Activated T-cell treated with anti-CD3 and anti-CD28 coated beads for 24 hours (primary cell): ENCODE measurements at regions not wholly inside any gene's neighbourhood (a gene's known extent, or its start where the extent isn't known, plus 50 kb on each side); places are given as distances from the start of the nearest gene placed in this dataset.

Experiments
- DNase-seq: peaks from one replicate; pipeline ENCODE4 v3.0.0-alpha.2; 2020; ENCODE audit warnings: low read depth

- DNase-seq = no peak
Observed at GRCh38 chr2:153101187-153101586, 377.4 kb downstream of the RPRM start.

DNA sequence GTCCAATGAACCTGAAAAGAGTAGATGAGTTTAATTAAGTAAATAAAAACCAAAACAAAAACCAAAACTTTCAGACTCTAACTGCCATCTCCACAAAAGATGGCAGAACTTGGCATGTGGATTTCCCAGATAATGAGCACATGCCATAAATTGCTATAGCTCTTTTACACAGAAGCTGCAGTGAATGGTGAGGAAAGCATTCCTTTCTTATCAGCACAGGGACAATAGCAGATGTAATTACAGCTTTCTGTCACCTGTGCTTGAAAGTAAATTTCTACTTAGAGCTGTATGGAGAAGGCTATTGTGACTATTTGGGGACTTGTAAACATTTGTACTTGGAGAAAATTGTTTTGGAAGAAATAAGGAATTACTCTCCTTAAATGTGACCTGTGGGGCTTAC, 378.4 kb downstream of the RPRM start:
- DNase-seq = no peak

DNA sequence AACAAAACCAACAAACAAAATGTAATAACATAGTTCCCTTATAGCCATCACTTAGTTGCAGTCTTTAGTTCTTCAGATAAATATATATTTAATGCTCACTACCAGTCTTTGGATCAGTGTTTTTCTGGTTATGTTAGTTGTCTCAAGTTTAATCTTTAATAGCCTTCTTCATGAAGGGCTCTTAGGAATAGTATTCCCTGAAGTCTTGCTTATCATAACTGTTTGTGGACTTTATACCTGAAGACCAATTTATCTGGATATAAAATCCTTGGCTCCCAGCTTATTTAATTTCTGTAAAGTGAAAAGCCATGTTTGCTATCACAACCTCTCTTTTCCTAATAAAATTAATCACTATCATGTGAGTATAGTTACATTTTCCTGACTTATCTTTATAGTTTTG, 379.7 kb downstream of the ARL6IP6 start:
- DNase-seq = no peak

DNA sequence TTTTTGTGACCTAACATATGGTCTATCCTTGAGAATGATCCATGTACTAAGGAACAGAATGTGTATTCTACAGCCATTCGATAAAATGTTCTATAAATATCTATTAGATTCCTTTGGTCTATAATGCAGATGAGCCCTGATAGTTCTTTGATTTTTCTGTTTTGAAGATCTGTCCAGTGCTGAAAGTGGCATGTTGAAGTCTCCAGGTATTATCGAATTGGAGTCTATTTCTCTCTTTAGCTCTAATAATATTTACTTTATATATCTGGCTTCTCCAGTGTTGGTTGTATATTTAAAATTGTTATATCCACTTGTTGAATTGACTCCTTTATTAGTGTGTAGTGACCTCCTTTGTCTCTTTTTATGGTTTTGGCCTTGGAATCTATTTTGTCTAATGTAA, 377.9 kb downstream of the ARL6IP6 start:
- DNase-seq = no peak

DNA sequence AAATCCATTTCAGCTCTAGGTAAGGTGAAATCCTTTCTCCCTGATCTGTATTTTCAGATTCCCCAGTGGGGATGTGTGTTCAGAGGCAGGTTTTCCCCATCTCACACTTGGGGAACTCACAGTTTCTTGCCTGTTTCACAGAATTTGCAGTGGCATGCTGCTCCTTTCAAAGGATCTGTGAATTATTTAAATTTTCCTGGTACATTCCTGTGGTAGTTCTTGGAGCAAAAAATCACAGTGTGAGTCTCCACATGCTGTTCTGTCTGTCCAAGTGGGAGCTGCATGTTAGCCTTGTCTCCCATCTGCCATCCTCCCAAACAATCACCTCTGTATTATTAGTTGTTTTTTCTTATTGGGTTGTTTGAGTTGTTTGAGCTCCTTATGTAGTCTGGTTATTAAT, 372.9 kb downstream of the ARL6IP6 start:
- no peak for DNase-seq

- DNase-seq = no peak
Observed at GRCh38 chr2:153079315-153079714, 360.9 kb downstream of the ARL6IP6 start.

GRCh38 chr2:153077311-153077710, 358.9 kb downstream of the ARL6IP6 start:
- DNase-seq = no peak

GRCh38 chr2:153074207-153074606, 355.8 kb downstream of the ARL6IP6 start:
- DNase-seq = no peak

- DNase-seq = no peak
Observed at GRCh38 chr2:153072813-153073212, 354.4 kb downstream of the ARL6IP6 start.

DNA sequence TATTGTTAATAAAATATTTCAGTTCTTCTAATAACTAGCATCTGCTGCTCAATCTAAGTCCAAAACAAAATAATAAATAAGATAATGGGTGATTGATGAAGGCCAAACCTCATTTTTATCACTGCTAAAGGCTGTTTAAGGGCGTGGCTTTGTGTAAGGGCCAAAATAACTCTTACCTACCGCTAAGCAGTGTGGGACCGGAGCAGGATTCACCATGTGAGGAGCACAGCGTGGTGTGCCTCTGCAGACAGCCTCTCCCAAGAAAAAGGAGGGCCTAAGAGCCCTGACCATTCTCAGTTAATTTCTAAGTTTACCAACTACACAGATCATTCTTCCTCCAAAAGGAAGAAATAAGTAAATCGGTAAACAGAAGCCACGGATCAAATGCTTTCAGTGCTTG, 353.7 kb downstream of the ARL6IP6 start:
- no peak for DNase-seq

- DNase-seq = no peak
Observed at GRCh38 chr2:153071090-153071489, 352.7 kb downstream of the ARL6IP6 start.

GRCh38 chr2:153068915-153069314, 350.5 kb downstream of the ARL6IP6 start:
- DNase-seq = no peak

DNA sequence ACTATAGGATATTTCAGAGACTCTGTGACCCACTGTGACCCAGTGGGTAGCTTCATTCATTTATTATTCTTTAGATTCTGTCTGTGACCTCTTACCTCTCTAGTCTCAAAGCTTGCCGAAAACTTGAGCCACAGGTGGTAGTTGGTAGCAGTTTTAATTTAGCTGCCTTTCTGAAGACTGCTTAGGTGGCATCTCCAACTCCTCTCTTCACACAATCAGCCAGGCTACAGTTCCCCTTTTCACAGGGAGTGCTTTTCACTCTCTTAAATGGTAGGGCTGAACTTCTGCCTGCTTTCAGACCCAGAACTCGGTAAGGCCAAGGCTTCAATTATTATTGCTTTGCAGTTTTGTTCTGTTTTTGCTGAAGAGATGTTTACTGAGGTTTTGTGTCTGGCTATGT, 349.6 kb downstream of the ARL6IP6 start:
- no peak for DNase-seq

DNA sequence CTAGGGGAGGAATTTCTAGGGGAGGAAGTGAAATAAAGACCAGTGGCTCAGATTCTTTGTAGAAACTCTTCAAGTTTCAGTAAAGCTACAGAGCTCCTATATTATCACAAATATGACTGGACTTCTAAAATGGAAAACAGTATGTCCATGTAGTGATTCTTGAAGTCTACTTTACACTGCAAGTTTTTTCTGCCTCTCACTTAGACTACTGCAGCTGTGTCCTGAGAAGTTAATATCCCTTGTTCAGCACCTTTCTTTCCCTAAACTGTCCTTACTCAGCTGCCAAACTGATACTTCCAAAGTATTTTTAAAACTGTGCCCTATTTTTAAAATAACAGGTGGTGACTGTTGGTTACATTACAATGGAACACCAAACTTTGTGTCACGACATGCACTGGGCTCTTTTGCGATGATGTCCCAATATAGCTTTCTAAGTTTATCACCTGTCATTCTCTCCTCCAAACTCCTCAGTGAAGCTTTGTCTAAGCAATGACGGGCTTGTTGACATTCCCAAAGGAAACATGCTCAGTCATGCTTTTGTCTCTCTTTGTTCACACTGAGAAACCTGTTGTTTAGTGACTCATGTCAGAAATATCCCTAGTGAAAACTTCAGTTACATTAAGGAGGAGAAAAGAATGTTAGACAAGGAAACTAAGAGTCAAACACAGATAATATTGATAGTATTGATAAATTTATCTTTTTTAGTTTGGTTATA, 341.1 kb downstream of the ARL6IP6 start:
- no peak for DNase-seq

GRCh38 chr2:153057743-153058142, 339.3 kb downstream of the ARL6IP6 start:
- no peak for DNase-seq

DNA sequence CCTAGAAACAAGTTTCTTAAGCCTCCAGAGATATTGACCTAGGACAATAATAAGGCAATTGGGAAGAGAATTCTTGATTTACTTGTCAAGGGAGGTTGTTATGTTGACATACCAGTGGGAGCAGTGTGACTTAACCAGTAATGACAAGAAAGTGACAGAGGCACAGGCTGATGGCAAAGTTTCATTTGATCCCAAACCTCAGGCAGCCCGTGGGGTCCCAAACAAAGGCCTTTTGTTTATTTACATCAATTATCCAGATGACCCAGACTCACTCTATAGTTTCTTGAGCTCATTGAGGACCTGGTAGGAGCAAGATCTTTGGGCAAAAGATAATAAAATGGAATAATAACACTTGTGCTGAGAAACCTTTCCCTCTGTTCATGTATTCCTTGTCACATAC, 336.8 kb downstream of the ARL6IP6 start:
- no peak for DNase-seq

- no peak for DNase-seq
Observed at GRCh38 chr2:153052807-153053559, 334.6 kb downstream of the ARL6IP6 start.

GRCh38 chr2:153047220-153047619, 328.8 kb downstream of the ARL6IP6 start:
- no peak for DNase-seq

DNA sequence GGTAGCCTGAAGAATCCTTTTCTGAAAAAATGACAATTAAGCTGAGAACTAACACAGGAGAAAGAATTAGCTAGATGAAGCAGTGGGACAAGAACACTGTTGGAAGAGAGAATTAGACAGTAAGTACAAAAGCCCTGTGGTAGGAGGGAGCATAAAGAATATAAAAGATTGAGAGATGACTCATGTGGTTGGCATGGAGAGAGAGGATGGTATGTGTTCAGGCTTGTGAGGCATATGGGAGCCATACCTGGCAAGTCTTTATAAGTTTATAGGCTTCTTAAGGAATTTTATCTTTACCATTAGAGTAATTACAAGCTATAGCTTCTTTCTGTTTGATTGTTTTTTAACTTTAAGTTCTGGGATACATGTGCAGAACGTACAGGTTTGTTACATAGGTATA, 325.0 kb downstream of the ARL6IP6 start:
- DNase-seq = no peak

- no peak for DNase-seq
Observed at GRCh38 chr2:153028626-153029025, 310.2 kb downstream of the ARL6IP6 start.

GRCh38 chr2:153027533-153027932, 309.1 kb downstream of the ARL6IP6 start:
- DNase-seq = no peak

DNA sequence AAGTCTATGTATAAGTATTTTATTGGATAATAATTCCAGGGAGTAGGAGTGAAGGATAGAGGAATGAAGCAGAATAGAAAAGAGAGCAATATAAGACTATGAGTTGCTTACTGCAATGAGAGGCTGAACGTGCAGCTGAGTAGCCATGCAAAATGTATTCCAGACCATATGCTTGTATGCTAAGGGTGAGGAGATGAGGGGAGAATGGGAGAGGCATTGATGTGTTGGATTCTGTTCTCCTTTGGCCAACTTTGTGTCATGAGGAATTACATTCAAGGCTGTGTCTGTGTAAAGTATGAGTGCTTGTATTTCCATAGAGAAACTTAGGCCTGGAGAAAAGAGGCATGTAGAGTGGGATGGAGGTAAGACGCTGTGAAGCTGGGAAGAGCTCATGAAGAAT, 301.8 kb downstream of the ARL6IP6 start:
- DNase-seq = no peak

GRCh38 chr2:153005071-153005730, 286.8 kb downstream of the ARL6IP6 start:
- no peak for DNase-seq
